GM19397 (cell line): ENCODE measurements at regions not wholly inside any gene's neighbourhood (a gene's known extent, or its start where the extent isn't known, plus 50 kb on each side); places are given as distances from the start of the nearest gene placed in this dataset.
"Not testable (repeated sequence)": the region's sequence is repeated elsewhere in the genome, so short reads cannot be mapped to it uniquely, and the experiment has no call there.

Experiments
- ATAC-seq: cut with Tn5 transposase; IDR thresholded peaks from one replicate; pipeline ENCODE4 v1.9.1; 2021; ENCODE audit warnings: mild to moderate bottlenecking, moderate library complexity; ENCODE audit not compliant: unreplicated experiment

DNA sequence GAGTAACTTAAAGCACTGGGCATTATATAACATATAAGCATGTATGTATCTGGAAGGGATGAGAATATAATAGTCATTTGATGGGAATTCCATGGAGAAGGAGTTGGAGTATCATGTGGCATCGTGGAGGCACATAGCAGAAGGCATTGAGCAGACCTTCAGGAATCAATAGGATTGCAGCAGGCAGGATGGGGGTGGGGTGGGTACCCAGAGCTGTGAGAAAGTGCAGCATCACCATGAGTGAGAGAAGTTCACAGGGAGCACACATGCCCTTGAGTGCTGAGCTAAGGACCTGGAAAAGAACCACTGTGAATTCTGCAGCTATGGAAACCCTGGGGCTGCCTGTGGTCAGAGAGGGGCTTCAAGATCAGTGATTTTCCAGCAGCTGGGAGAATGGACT, 57.3 kb downstream of the MED10 start:
- no peak for ATAC-seq

GRCh38 chr5:6319116-6319515, 59.2 kb downstream of the MED10 start:
- no peak for ATAC-seq

- ATAC-seq = no peak
Measured at GRCh38 chr5:6317116-6317798, 61.1 kb downstream of the MED10 start.

DNA sequence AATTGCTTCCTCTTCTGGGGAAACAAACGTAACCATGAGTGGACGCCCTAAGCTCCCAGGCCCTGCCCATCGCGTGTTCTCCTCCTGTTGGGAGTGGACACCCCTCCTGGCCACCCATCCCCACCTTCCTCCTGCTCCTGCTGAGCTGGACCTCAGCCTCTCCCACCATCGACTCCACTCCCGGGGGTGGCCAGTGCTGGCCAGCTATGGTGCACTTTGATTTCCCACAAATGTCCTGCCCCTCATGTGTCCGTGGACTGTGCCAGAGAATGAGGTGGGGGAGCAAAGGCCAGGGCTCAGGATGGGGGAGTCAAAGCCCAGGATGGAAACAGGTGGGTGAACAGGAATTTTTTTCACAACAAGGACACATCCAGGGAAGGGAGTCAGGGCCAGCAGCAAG, 62.8 kb downstream of the MED10 start:
- ATAC-seq = no peak

GRCh38 chr5:6311568-6312501, 66.5 kb downstream of the MED10 start:
- no peak for ATAC-seq

- ATAC-seq = no peak
Measured at GRCh38 chr5:6309949-6310348, 68.4 kb downstream of the MED10 start.

GRCh38 chr5:6308683-6309082, 69.7 kb downstream of the MED10 start:
- no peak for ATAC-seq

GRCh38 chr5:6307304-6307703, 71.0 kb downstream of the MED10 start:
- ATAC-seq = no peak

DNA sequence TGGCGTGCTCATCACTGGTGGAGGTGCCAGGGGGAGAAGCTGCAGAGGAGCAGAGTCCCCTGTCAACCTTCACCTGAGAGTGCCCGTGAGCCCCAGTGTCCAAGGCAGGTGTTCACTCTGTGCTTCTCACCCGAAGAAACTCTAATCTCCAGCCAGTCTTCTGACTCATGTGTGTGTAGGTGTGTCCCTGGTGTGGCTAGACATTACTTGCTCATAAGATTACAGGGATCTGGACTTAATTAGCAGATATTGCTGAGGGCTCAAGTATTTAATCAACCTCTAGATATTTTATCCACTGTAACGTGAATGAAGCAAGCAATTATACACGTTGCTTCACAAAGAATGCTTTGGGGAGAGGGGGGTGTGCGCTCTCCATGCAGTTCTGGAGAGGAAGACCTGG, 72.5 kb downstream of the MED10 start:
- ATAC-seq = no peak

DNA sequence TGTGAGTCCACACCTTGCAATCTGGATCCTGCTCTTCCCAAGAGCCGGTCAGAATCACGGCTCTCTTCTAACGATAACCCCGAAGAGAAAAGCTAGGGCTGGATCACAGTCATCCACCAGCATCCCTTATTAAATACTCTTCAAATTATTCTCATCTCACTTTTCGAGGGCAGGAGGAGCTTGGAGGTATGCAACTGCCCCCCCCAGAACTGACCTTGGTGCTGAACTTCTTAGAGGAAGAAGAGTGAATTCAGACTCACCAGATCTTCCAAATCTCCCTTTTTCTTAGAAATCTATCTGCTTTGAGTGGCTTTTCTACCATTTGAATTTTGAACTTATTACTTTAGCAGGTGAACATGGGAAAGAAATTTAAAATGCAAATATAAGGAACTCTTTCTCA, 75.7 kb downstream of the MED10 start:
- no peak for ATAC-seq

DNA sequence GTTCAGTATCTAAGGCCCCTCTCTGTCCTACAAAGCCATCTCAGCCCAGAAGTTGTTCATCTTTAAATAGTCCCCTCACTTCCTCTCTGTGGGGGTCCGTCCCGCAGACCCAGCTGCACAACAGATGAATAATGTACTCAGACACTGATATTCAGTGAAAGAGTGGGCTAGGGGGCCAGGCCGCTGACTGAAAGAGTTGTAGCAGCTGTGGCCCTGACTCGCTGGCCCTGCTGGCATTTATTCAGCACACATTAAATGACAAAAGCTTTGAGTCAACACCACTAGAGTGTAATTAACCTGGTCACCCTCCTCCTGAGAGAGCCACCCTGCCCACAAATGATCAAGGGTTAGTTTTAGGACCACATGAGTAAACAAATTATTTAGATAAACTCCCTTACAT, 76.3 kb downstream of the MED10 start:
- no peak for ATAC-seq

GRCh38 chr5:6296524-6296923, 81.8 kb downstream of the MED10 start:
- no peak for ATAC-seq

DNA sequence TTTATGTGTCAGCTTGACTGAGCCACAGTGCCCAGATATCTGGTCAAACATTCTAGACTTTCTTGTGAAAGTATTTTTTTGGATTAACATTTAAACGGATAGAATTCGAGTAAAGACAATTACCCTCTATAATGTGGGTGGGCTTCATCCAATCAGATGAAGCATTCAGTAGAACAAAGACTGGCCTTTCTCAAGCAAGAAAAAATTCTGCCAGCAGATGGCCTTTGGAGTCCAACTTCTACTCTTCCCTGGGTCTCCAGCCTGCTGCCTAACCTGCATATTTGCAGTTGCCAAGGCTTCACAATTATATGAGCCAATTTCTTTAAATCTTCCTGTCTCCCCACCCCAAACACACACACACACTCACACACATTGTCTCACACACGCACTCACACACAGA, 86.4 kb downstream of the MED10 start:
- no peak for ATAC-seq

GRCh38 chr5:6289239-6289638, 89.1 kb downstream of the MED10 start:
- no peak for ATAC-seq

DNA sequence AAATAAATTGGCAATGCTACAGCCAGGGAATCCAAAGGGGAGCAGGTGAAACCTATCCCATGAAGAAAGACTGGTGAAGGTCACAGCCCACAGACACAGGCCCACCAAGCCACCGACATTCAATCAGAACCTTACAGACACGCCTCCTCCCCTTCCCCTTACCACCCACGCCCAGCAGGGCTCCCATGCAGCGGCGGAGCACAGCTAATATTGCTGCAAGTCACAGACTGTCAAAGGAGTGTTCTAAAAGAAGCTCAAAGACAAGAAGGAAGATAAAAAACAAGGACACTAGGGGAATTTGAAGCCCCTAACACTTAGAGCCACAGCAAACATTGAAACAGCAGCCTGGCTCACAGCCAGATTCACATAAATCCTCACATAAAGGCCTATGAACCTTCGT, 91.2 kb downstream of the MED10 start:
- ATAC-seq = no peak

GRCh38 chr5:6286404-6286803, 91.9 kb downstream of the MED10 start:
- no peak for ATAC-seq

DNA sequence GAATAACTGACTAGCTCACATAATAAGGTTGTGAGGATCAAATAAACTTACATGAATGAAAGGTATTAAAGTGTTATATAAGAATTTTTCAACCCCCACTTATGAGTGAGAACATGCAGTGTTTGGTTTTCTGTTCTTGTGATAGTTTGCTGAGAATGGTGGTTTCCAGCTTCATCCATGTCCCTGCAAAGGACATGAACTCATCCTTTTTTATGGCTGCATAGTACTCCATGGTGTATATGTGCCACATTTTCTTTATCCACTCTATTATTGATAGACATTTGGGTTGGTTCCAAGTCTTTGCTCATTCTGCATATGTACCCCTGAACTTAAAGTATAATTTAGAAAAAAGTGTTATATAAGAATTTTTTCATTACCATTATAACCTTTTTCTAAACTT, 93.9 kb downstream of the MED10 start:
- ATAC-seq = not testable (repeated sequence)

GRCh38 chr5:6282352-6282751, 96.0 kb downstream of the MED10 start:
- ATAC-seq = no peak

DNA sequence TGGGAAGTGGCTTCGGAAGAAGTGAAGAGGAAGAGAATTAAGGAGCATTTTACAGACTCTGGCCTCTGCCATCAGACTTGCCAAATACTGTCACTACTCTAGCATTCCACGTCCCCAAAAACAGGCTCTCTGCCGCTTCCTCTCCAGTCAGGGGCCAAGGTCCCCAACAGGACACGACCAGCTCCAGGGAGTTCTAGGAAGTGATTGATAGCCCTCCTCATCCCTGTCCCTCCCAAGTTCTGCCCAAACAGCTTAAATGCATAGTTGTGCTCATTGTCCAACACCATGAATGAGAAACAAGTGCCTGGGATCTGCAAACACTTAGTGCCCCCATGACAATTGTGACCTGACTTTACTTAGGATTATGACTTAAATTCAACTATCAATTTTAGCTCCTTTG, 96.5 kb downstream of the MED10 start:
- ATAC-seq = no peak

GRCh38 chr5:6280425-6281100, 97.8 kb downstream of the MED10 start:
- ATAC-seq = no peak

- no peak for ATAC-seq
Measured at GRCh38 chr5:6279607-6280006, 98.7 kb downstream of the MED10 start.
